Fibroblast of skin of abdomen (primary cell): ENCODE measurements at regions not wholly inside any gene's neighbourhood (a gene's known extent, or its start where the extent isn't known, plus 50 kb on each side); places are given as distances from the start of the nearest gene placed in this dataset.
"Not testable (repeated sequence)": the region's sequence is repeated elsewhere in the genome, so short reads cannot be mapped to it uniquely, and the experiment has no call there.

Source experiments
- DNase-seq: peaks from one replicate; pipeline ENCODE4 v3.0.0-alpha.2; 2013

DNA sequence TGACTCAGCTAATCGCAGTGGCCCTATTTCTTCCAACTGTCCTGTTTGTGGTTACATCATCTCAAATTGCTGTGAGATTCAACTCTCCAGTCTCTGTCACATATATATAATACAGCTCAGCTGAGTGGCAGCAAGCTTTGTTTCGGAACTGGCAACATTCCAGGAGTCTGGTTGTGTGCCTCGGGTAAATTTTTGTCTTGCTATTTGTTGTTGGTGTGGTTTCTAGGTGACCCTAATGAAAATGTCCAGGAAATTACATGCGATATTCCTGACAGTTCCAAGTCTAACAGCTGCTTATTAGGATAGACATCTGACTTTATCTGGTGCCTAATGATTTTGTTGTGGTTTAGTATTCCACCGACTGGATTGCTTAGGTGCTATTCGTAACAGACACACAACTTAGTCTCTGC, 581.8 kb downstream of the CD109 start:
- DNase-seq = peak; percentile 44

DNA sequence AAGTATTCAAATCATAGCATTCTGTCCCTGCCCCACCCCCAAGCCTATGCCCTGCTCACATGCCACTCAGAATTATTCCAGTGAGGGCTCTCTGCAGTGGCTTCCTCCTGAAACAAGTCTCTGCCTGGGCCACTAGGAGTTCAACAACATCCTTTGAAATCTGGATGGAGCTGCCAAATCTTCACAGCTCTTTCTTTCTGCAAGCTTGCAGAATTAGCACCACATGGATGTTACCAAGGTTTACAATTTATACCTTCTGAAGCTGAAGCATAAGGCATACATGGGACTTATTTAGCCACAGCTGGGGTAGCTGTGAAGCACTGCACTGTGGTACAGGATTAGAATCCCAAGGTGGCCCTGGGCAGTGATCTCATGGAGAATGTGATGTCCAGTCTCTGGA, 577.5 kb downstream of the CD109 start:
- DNase-seq = no peak

DNA sequence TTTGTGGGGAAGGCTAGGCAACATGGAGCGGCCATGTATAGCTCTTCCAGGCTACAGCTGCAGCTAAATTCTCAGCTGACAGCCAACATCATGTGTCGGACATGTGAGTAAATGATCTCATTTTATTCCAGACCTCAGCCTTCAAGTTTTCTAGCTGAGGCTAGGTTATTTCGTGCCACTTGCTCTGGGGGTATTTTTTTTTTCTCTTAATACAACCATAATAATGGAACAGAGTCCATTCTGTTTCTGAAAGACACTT, 573.5 kb downstream of the CD109 start:
- DNase-seq = no peak

DNA sequence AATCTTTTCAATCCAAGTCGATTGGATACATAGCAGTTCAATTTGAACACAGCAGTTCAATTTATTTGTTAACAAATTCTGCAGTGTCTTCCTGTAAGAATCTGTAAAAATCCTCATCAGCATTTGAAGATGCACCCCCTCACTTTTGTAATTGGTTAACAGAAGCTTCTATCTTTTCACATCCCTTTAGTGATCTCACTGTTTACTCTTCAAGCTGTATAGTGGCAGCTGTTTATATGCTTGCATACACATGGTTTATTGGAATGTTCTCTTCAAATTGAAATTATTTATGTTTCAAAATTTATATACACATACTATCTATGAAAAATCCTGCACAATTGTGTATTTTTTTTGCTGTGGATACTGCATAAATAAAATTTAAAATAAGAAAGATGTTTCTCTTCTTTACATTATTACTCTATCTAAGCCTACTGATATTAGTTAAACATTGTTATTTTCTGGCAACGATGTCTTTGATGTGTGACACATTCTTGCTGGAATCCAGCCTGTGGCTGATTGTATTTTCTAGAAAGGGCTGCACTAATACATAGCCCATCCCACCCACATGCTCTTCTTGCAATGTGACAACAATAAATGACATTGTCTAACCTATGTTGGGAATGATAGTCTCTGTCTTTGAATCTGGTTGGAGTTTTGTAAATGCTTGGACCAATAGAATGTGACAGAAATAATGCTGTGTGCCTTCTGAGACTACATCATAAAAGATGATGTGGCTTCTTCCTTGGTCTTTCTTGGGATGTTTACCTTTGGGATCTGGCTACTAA, 573.0 kb downstream of the CD109 start:
- no peak for DNase-seq

DNA sequence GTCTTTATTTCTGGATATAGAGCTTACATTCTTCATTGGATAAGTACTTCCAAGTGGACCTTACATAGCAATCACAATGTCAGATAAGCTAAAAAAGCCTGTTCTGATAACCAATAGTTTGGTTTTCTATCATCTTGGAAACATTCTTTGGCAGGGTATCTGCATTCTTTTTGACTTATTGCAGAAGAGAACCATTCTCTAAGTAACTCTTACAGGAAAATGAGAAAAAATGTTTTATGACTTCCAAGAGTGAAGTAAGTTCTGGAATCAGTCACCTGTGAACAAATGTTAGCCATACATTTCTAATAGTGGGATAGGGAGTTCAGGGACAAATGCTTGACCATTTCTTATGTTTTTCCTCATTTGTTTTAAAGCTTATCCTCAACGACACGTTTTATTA, 564.0 kb downstream of the CD109 start:
- no peak for DNase-seq

DNA sequence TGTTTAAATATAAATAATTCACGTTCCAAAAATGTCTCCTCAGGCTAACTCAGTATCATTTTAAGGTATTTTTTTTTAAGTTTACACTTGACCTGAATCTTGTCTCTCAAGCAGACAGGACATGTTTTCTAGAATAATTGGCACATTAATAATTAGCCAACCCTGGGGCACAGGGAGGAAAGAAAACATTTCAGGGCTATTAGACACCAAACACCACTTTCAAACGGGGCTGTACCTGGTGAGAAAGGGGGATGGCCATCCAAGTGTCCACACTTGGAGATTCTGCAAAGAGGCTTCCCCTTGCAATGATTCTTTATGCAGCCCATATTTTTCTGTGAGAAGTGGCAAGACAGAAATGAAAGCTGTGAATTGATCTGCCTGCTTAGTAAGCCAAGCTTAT, 560.8 kb downstream of the CD109 start:
- DNase-seq = no peak

DNA sequence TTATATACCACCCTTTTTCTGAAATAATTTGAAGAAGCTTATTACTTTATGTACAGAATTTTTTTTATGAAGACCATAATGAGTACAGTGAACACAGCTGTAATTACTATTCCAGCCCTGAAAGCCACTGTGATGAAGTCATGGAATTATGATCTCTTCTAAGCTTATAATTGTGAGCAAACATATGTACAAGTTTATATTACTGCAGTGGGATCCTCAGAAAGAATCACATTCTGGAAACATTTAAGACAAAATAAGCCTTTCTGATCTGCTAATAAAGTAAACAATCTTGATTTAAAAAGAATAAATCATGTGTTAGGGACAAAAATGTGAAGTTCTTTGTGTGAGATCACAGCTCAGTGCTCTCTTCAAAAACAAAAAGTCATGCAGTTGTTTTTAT, 560.4 kb downstream of the CD109 start:
- DNase-seq = peak; percentile 14

DNA sequence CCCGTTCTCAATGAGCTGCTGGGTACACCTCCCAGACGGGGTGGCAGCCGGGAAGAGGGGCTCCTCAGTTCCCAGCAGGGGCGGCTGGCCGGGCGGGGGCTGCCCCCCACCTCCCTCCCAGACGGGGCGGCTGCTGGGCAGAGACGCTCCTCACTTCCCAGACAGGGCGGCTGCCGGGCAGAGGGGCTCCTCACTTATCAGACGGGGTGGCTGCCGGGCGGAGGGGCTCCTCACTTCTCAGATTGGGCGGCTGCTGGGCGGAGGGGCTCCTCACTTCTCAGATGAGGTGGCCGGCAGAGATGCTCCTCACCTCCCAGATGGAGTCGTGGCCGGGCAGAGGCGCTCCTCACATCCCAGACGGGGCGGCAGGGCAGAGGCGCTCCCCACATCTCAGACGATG, 559.0 kb downstream of the CD109 start:
- not testable (repeated sequence) for DNase-seq

DNA sequence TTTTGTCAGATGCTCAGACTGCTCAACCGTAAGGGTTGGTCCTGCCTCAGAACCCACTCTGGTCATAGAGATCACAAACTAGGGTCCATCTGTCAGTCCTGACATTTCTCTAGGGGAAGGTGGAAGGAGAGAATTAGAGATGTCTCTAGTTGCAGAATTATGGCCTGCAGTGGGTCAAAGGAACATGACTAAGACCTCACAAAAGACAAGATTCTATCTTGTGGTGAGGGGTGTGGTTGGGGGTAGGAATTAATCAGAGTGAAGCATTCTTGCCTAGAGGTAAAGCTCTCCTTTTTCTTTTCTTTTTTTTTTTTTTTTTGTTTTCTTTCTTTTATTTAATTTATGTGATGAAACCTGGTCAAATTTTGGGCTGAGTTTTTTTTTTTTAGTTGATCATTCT, 558.1 kb downstream of the CD109 start:
- not testable (repeated sequence) for DNase-seq

DNA sequence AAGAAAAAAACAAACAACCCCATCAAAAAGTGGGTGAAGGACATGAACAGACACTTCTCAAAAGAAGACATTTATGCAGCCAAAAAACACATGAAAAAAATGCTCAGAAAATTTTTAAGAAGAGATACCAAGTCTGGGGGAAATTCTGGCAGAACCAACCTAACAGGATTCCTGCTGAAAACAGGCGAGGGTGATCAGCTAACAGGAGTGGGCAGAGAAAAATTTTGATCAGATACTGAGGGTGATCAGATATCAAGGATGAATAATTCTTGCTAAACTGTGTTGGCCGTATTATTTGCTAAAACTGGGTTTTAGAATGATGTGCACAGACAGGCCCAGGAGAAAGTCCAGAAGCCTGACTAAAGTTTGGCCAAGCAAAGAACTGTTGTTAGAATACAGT, 557.3 kb downstream of the CD109 start:
- DNase-seq = no peak

DNA sequence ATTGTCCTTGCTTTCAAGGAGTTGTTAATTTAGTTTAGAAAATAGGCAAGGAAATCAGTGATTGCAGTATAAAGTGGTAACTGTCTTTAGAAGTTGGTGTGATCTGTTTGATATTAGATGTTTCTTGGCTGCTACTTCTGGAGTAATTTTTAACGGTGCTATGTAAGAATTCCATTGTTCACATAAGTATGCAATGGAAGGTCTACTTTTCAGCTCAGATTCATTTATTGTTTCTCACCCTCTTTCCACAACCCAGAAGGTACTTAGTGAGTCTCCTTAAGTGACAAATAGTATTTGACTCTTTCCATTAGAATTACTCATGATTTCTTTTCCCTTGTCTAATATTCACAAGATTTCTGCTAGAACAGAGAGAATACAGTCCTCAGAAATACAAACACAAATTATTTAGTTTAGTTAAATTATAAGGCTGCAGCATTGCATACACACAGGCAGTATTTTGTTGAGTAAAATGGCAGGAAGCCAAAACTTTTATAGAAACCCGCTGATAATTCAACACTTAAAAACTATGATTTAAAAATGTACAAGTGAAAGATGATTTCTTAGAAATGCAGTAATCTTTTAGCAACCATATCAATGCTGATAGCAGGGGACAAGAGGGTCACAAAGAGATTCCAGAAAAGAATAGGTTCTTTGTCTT, 554.3 kb downstream of the CD109 start:
- no peak for DNase-seq

DNA sequence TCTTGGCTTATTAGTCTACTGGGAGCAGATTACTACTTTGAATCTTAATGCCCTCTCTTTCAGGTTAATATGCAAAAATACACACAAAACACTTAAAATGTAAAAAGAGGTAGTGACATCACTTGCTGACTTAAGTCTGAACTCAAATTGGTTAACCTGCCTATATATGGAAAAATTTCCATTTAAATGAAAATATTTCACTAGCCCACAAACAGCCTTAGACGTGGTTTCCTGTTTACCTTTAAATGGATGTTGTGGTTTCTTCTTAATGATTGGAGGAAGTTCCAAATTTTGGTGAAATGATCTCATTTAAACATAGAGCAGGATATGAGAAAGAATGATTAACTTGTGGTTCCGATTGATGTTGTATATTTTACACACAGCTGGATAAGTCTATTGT, 553.7 kb downstream of the CD109 start:
- peak; percentile 71 for DNase-seq

DNA sequence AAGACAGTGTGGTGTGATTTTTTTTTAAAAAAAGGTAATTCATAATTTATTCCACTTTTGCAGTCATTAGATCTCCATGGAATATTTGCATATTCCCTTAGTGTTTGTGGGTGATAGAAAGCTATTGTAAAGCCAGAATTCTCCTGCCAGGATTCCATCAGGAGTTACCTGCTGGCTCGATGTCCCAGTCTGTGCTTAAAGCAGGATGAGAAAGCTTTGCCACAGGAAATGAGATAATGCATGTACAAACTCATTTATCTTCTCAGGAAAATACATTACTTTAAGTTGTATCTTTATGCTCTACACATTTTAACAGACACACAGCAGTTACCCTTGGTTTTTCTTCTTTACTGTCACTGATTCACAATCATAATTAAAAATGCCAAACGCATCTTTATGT, 553.0 kb downstream of the CD109 start:
- no peak for DNase-seq

DNA sequence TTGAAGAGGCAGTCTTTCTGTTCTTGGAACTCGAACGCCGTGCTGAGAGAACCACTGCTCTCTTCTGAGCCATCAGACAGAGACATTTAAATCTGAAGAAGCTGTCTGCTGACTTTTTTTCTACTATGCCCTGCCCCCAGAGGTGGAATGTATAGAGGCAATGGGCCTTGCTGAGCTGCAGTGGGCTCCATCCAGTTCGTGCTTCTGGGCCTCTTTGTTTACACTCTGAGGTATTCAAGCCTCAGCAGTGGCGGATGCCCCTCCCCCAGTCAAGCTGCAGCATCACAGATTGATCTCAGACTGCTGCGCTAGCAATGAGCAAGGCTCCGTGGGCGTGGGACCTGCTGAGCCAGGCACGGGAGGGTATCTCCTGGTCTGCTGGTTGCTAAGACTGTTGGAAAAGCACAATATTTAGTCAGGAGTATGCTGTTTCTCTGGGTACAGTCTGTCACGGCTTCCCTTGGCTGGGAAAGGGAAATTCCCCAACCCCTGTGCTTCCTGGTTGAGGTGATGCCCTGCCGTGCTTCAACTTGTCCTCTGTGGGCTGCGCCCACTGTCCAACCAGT, 526.8 kb downstream of the CD109 start:
- DNase-seq = no peak

DNA sequence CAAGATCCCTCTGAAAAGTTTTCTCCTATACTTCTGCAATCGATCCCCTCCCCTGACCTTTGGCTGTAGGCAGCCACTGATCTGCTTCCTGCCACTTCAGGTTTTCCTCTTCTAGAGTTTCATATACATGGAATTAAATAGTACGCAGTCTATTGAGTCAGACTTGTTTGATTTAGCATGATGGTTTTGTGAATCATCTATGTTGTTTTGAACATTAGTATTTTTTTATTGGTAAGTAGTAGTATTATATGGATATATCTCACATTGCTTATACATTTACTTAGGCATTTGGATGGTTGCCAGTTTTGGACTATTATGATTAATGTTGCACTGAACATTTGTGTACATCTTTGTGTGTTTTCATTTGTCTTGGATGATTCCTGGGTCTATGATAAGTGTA, 518.0 kb downstream of the CD109 start:
- DNase-seq = no peak

DNA sequence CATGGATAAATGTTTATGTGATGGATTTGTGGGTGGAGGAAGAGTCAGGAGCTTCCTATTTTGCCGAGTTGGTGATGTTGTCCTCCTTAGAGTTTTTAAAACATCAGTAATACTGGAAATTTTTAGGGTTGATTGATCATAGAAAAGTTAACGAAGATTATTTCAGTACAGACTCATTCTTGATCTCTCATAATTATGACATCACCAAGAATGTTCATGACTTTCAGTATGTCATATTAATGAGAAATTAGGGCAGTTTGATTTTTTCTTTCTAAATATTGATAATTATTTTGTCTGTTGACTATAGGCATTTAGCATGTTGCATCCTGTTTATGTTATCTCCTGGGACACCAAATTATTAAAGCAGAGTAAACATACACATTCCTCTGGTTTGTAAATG, 512.2 kb downstream of the CD109 start:
- DNase-seq = no peak

DNA sequence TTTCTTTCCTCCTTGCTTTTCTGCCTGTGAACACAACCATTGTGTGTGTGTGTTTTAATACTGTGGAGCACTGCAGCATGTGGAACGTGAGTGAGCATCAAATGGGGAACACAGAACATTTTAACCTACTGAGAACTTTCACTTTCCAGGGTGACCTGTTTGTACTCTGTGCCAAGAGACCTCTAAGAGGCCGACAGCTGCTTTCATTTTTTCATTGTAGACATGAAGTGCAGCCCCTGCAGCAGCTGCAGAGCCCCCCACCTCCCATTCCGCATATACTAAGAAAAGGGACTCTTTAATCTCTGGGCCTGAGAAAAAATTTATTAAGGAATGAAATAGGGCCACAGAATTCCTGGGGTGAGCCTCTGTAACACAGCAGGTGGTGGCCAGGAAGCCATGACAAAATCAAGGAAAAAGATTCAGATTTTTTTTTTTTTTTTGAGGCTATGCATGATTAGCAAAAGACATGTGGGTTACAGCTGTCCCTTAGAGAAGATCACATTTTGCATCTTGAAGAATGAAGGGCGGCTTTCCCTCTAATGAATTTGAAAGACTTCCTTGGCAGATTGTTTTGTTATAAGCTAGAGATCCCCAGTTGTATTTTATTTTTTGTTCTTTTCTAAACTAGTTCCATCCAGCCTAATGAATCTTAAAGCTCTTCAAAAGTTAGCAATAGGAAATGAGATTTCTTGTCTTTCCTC, 503.4 kb downstream of the CD109 start:
- DNase-seq = no peak

DNA sequence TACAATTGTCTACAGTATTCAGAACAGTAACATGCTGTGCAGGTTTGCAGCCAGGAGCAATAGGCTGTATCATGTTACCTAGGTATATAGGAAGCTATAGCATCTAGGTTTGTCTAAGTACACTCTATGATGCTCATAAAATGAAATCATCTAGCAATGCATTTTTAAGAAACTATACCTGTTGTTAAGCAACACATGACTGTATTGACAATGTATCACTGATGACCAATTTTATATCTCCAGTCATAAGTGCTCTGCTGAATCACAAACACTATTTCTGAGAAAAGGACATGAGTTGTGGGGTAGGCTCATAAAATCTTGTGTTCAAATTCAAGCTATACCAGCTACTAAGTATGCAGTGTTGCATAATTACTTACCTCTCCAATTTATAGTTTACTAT, 501.3 kb downstream of the CD109 start:
- DNase-seq = no peak

DNA sequence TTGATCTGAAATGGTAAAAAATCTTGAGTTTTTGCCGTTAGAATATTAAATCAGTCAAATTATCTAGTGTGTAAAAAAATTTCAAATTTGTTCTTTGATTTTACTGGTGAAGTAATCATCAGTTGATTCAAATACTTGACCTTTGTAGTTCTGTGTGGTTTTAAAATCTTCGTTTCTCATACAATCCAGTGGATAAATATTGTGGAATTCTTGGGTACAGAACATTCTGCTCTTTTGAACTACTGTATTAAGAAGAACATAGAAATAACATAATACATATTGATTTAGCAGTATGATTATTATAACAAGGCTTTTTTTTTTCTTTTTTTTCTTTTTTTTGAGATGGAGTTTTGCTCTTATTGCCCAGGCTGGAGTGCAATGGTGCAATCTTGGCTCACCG, 491.8 kb downstream of the CD109 start:
- DNase-seq = no peak

DNA sequence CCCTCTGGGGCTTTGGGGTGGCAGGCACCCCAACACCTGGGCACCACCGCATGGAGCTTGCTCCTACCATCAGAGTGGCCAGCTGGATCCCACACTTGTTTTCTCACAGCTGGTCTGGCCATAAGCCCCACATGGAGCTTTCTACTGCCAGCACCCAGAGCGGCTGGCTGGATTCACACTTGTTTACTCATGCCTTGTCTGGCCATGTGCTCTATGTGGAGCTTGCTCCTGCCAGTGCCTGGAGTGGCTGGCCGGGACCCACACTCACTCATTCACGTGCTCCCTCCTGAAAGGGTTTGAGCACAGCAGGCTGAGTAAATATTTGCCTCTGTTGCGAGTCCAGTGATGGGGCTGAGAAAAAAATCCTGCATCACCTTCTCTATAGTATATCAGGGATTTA, 487.0 kb downstream of the CD109 start:
- DNase-seq = no peak

DNA sequence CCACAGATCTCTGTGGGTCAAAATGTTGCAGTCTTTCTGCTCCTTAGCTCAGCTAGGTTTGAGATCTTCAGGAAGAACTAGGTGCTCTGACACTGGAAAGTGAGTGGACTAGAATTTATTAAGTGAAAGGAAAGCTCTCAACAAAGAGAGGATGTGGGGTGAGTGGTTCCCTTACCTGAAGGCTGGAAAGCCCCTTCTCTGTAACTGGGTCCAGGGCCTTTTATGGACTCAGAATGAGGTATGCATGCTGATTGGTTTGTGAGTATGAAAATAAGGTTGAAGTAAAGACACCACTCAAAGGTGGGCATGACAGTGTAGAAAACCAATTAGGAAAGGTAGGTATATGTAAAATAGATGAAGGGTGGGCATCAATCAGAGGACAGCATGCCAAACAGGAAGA, 485.5 kb downstream of the CD109 start:
- DNase-seq = no peak

DNA sequence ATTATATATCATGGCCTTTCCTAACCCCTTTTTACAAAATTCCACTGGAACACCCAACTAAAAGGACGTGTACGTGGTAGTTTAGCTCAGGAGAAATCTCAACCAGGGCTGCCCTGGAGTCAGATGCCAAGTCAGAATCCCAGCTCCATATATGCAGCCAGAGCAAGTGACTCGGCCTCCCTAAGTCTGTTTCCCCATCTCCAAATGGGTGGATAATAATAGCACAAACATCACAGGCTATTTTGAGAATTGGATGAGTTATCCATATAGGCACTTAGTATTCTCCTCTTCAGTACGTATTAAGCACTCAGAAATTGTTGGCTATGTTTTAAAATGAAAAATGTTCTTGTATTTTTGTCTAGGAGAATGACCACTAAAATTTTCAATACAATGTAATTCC, 481.5 kb downstream of the CD109 start:
- DNase-seq = no peak

DNA sequence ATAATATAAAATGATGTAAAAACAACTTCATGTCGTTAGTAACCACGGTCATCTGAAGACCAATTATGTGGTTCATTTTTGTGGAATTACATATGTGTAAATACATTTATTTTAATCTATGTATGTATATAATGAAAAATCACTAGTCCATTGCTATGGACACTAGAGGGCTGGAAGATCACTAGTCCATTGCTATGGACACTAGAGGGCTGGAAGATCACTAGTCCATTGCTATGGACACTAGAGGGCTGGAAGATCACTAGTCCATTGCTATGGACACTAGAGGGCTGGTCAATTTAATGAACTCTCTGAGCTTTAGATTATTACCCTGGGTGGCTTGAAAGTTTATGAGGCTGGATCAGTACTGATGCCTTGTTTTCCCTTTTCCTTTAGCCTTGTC, 474.5 kb downstream of the CD109 start:
- DNase-seq = not testable (repeated sequence)

DNA sequence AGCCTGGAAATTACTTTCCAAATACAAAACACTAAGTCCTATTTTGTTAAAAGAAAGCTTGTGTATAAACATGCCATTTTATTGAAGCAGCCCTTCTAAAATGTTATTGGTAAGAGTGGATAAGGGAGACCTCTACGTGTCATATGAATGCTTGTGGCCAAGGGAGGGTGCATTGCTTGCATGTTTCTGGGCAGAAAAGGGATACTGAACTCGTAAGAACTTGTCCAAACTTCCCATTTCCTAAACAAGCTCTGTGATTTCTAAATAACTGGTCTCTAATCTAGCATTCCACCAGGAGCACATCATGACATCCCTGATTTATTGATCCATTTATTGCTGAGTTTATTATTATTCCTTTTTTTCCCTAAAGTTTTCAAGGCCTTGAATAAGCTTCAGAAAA, 474.1 kb downstream of the CD109 start:
- DNase-seq = peak; percentile 81
